A673 (cell line): ENCODE measurements at regions not wholly inside any gene's neighbourhood (a gene's known extent, or its start where the extent isn't known, plus 50 kb on each side); places are given as distances from the start of the nearest gene placed in this dataset.

ENCODE experiments used
- BruUV-seq: library from RNA; stranded (reverse); fragments of 400-500 nt; replicated peaks from 2 replicates; lab custom pipeline; 2021; lab: Mats Ljungman, UMichigan
- CTCF ChIA-PET: fragments of 300-600 bp; sonication (Branson Sonifier 250); formaldehyde crosslinking; loops from one replicate; lab custom pipeline; 2022; ENCODE audit warnings: antibody characterized with exemption; lab: Charles Lee
- POLR2A ChIA-PET: fragments of 300-600 bp; sonication (Branson Sonifier 250); formaldehyde crosslinking; loops from one replicate; lab custom pipeline; 2022; ENCODE audit warnings: antibody characterized with exemption; ENCODE audit not compliant: low non-redundant PET; lab: Charles Lee
- DNase-seq: peaks from one replicate; pipeline ENCODE4 v3.0.0-alpha.2; 2015; ENCODE audit warnings: low spot score
- H3K27ac ChIP-seq: fragments of 200-600 bp; sonication (generic); 2 replicates; pipeline ENCODE4 v1.5.1; 2016; ENCODE audit warnings: mixed run types, low read depth, mild to moderate bottlenecking, mixed read lengths, antibody characterized with exemption, low read length; ENCODE audit not compliant: poor library complexity, severe bottlenecking
- H3K27me3 ChIP-seq: fragments of 200-600 bp; sonication (generic); replicated peaks from 2 replicates; pipeline ENCODE4 v1.6.1; 2017; ENCODE audit warnings: mixed run types, low read depth, mild to moderate bottlenecking, mixed read lengths, antibody characterized with exemption, low read length; ENCODE audit not compliant: insufficient read depth, poor library complexity
- H3K36me3 ChIP-seq: fragments of 200-600 bp; sonication (generic); 2 replicates; pipeline ENCODE4 v1.6.1; 2016; ENCODE audit warnings: mixed run types, mild to moderate bottlenecking, mixed read lengths, antibody characterized with exemption, low read length; ENCODE audit not compliant: insufficient read depth, poor library complexity, severe bottlenecking
- H3K4me1 ChIP-seq: fragments of 200-600 bp; sonication (generic); 2 replicates; pipeline ENCODE4 v1.6.1; 2017; ENCODE audit warnings: mixed run types, mild to moderate bottlenecking, mixed read lengths, antibody characterized with exemption, low read length; ENCODE audit not compliant: insufficient read depth, poor library complexity, severe bottlenecking
- H3K4me3 ChIP-seq: fragments of 200-600 bp; sonication (generic); 2 replicates; pipeline ENCODE4 v1.5.1; 2016; ENCODE audit warnings: low read depth, mixed run types, mild to moderate bottlenecking, mixed read lengths, low read length; ENCODE audit not compliant: poor library complexity, severe bottlenecking
- H3K9me3 ChIP-seq: fragments of 200-600 bp; sonication (generic); 2 replicates; pipeline ENCODE4 v1.6.1; 2016; ENCODE audit warnings: mixed run types, low read depth, mild to moderate bottlenecking, mixed read lengths, antibody characterized with exemption, low read length; ENCODE audit not compliant: poor library complexity, severe bottlenecking
- EZH2 ChIP-seq: fragments of 200-600 bp; sonication (generic); IDR thresholded peaks from 2 replicates; pipeline ENCODE4 v1.6.1; 2017; ENCODE audit warnings: borderline replicate concordance, low read depth, mild to moderate bottlenecking, mixed read lengths, antibody characterized with exemption, low read length; ENCODE audit not compliant: poor library complexity, severe bottlenecking
- intact Hi-C: fragments of 100-400 bp; cut with micrococcal nuclease; formaldehyde crosslinking; loops from one replicate; pipeline ENCODE4 v1.10.0; 2022; ENCODE audit not compliant: unreplicated experiment
- TF ChIP-seq, protein P1 (sequence below): fragments of 300-800, 200-600 bp; sonication (generic); conservative IDR thresholded peaks from 2 replicates; pipeline ENCODE4 v1.5.1; 2017; ENCODE audit warnings: low read depth, mild to moderate bottlenecking, antibody characterized with exemption, low read length, moderate library complexity, mixed read lengths

DNA sequence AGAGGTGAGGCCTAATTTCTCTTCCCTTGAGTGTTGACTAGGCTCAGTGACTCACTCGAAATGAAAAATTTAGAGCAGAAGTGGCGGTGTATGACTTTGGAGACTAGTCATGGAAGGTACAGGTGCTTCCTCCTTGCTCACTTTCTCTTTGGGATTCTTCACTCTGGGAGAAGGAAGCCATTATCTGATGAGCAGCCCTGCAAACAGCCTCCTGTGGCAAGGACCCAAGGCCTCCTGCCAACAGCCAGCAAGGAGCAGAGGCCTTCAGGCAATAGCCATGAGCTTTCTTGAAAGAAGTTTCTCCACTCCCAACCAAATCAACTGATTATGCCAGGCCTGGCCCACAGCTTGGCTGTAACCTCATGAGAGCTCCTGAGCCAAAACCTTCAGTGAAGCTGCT, 369.6 kb upstream of the VWC2 start:
- no peaks in the 10 kb centered on the region for H3K27me3 ChIP-seq
- intact Hi-C loops, result no loop called here
- H3K9me3 ChIP-seq, result peaks cover 12% of the 10 kb centered on the region
- TF ChIP-seq, protein P1, sequence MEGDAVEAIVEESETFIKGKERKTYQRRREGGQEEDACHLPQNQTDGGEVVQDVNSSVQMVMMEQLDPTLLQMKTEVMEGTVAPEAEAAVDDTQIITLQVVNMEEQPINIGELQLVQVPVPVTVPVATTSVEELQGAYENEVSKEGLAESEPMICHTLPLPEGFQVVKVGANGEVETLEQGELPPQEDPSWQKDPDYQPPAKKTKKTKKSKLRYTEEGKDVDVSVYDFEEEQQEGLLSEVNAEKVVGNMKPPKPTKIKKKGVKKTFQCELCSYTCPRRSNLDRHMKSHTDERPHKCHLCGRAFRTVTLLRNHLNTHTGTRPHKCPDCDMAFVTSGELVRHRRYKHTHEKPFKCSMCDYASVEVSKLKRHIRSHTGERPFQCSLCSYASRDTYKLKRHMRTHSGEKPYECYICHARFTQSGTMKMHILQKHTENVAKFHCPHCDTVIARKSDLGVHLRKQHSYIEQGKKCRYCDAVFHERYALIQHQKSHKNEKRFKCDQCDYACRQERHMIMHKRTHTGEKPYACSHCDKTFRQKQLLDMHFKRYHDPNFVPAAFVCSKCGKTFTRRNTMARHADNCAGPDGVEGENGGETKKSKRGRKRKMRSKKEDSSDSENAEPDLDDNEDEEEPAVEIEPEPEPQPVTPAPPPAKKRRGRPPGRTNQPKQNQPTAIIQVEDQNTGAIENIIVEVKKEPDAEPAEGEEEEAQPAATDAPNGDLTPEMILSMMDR, result no peak
- TF ChIP-seq EZH2, result no peak
- no peaks in the 10 kb centered on the region for H3K4me1 ChIP-seq
- CTCF ChIA-PET, result no interaction called here
- no peak for DNase-seq
- POLR2A ChIA-PET, result no interaction called here
- H3K36me3 ChIP-seq, result no peaks in the 10 kb centered on the region
- H3K4me3 ChIP-seq, result no peak overlapping the region
- no TSS peak for BruUV-seq
- H3K27ac ChIP-seq, result no peak overlapping the region

DNA sequence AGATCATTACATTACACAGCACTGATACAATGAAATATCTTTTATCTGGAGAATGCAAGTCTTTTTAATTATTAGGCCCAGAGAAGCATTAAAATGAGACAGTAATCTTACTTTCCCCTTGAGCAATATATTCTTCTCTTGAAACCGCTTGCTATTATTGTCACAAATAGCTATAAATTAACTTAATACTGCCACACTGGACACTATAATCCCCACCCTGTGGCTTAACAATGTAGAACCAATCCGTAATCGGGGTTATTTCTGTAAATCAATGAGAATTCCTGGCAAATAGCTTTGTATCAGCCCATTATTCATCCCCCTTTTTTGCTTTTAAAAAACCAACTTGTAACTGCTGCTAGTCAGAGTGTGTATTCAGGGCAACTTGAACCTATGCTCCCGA, 366.2 kb upstream of the VWC2 start:
- ChIA-PET CTCF (no interaction called here), POLR2A (no interaction called here)
- BruUV-seq, result no TSS peak
- intact Hi-C loops, result no loop called here
- Histone ChIP-seq H3K27me3 (no peaks in the 10 kb centered on the region), H3K4me3 (no peak overlapping the region), H3K36me3 (no peaks in the 10 kb centered on the region), H3K4me1 (no peaks in the 10 kb centered on the region), H3K9me3 (peaks cover 6% of the 10 kb centered on the region), H3K27ac (no peak overlapping the region)
- no peak for TF ChIP-seq EZH2
- TF ChIP-seq, protein P1, result no peak
- DNase-seq, result no peak

DNA sequence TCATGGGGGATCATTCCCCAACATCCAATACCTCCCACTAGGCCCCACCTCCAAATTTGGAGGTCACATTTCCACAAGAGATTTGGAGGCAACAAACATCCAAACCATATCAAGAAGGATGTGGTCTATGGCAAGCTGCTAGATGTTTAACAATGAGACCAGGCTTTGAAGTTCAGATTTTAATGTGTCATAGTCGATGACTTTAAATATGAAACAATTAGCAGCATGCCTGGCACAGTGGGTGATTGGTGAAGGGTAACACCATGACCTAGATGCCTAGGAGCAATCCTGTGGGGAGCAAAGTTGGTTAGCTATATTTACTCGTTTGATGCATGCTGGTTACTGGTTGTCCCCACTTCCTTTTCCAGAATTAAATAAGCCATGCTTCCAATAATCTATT, 356.4 kb upstream of the VWC2 start:
- DNase-seq, result no peak
- no peak overlapping the region for H3K27ac ChIP-seq
- H3K27me3 ChIP-seq, result no peaks in the 10 kb centered on the region
- BruUV-seq, result no TSS peak
- H3K4me1 ChIP-seq, result no peaks in the 10 kb centered on the region
- H3K9me3 ChIP-seq, result peaks cover 14% of the 10 kb centered on the region
- TF ChIP-seq EZH2, result no peak
- TF ChIP-seq, protein P1, result no peak
- ChIA-PET CTCF (no interaction called here), POLR2A (no interaction called here)
- intact Hi-C loops, result no loop called here
- H3K36me3 ChIP-seq, result no peaks in the 10 kb centered on the region
- no peak overlapping the region for H3K4me3 ChIP-seq
